Lung (tissue), 11 donors: ENCODE measurements at regions not wholly inside any gene's neighbourhood (a gene's known extent, or its start where the extent isn't known, plus 50 kb on each side); places are given as distances from the start of the nearest gene placed in this dataset.

Experiments
- ATAC-seq: fragments of 200-7000 bp; cut with Tn5 transposase; one replicate; pipeline ENCODE4 v1.9.1; 2020; ENCODE audit warnings: moderate number of reproducible peaks; ENCODE audit not compliant: insufficient read depth, low FRiP score
- DNase-seq, 3 donors: peaks; one replicate each; pipeline ENCODE4 v3.0.0-alpha.2; 2013 to 2017
- H3K27ac ChIP-seq, 2 donors: one replicate each; pipeline ENCODE4 v1.5.1; 2013; ENCODE audit warnings: mild to moderate bottlenecking in 2 of 2, moderate library complexity in 2 of 2, control low read depth in 1 of 2, inconsistent platforms in 1 of 2, low read depth in 1 of 2, low read length in 1 of 2
- H3K27me3 ChIP-seq, 3 donors: one replicate each; pipeline ENCODE4 v1.5.1; 2013; ENCODE audit warnings: low read length in 2 of 3; ENCODE audit not compliant: control insufficient read depth in 3 of 3, insufficient read depth in 3 of 3
- H3K36me3 ChIP-seq, 4 donors: one replicate each; pipeline ENCODE4 v1.5.1; 2013; ENCODE audit warnings: low read length in 4 of 4, mild to moderate bottlenecking in 1 of 4, moderate library complexity in 1 of 4; ENCODE audit not compliant: control insufficient read depth in 4 of 4, insufficient read depth in 4 of 4
- H3K4me1 ChIP-seq, 5 donors: one replicate each; pipeline ENCODE4 v1.5.1; 2013; ENCODE audit warnings: low read length in 5 of 5, mild to moderate bottlenecking in 2 of 5, moderate library complexity in 1 of 5; ENCODE audit not compliant: control insufficient read depth in 5 of 5, insufficient read depth in 5 of 5
- H3K4me3 ChIP-seq: one replicate; pipeline ENCODE4 v1.5.1; 2013; ENCODE audit warnings: mild to moderate bottlenecking, control low read depth, moderate library complexity
- H3K9ac ChIP-seq, 2 donors: one replicate each; pipeline ENCODE4 v1.5.1; 2013; ENCODE audit warnings: low read length in 2 of 2, control low read depth in 1 of 2; ENCODE audit not compliant: insufficient read depth in 1 of 2
- H3K9me3 ChIP-seq, 4 donors: one replicate each; pipeline ENCODE4 v1.5.1; 2013; ENCODE audit warnings: low read length in 3 of 4, mild to moderate bottlenecking in 1 of 4, moderate library complexity in 1 of 4; ENCODE audit not compliant: control insufficient read depth in 4 of 4, insufficient read depth in 3 of 4
- WGBS, 2 donors: extraction: QIAGEN DNeasy Blood & Tissue Kit; methylation state at CpG; one replicate each; pipeline ENCODE4 v1.1.7; 2013; 5-methylcytosine and 5-hydroxymethylcytosine counted together
- TF ChIP-seq, protein P1 (sequence below): IDR thresholded peaks from 2 replicates; pipeline ENCODE4 v1.5.1; 2012; ENCODE audit warnings: mild to moderate bottlenecking; ENCODE audit errors: control extremely low read depth, extremely low read depth
- donor health status: control.
- donor health status: control.
- donor health status: Bipolar disorder and iron deficiency.
- donor health status: healthy.
- donor health status: DM: yes; HTN: yes; CAD: no.

DNA sequence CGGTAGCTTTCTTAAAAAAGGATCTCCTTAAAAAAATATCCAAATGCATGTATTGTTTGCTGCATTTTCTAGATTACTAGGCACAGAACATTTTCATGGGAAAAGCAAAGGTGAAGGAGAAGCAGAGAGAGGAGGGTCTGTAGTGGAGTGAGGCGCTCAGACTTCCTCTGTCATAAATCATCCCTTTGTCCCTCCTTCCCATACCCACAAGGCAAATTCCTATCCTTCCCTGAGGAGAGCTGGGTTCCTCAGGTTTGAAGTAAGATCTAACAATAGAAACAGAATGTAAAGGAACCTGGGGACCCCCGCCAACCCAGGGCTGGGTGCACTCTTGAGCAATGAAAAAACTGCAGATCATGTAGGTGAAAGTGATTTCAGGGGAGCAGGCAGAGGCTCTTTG lies 149.2 kb upstream of the ANKH start:
- H3K4me1 ChIP-seq: peaks cover 0 to 10% (median 4%) of the 10 kb centered on the region in 5 donors
- peaks cover 0 to 2% (median 0%) of the 10 kb centered on the region in 4 donors for H3K9me3 ChIP-seq
- no peak for DNase-seq
- TF ChIP-seq, protein P1, sequence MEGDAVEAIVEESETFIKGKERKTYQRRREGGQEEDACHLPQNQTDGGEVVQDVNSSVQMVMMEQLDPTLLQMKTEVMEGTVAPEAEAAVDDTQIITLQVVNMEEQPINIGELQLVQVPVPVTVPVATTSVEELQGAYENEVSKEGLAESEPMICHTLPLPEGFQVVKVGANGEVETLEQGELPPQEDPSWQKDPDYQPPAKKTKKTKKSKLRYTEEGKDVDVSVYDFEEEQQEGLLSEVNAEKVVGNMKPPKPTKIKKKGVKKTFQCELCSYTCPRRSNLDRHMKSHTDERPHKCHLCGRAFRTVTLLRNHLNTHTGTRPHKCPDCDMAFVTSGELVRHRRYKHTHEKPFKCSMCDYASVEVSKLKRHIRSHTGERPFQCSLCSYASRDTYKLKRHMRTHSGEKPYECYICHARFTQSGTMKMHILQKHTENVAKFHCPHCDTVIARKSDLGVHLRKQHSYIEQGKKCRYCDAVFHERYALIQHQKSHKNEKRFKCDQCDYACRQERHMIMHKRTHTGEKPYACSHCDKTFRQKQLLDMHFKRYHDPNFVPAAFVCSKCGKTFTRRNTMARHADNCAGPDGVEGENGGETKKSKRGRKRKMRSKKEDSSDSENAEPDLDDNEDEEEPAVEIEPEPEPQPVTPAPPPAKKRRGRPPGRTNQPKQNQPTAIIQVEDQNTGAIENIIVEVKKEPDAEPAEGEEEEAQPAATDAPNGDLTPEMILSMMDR: no peak
- H3K9ac ChIP-seq: no peak overlapping the region
- no peak overlapping the region for H3K4me3 ChIP-seq
- WGBS, 2 donors: 91 to 93% methylated on average over 3 of the region's 3 CpGs
- ATAC-seq: no peak
- H3K27me3 ChIP-seq: no peaks in the 10 kb centered on the region
- H3K27ac ChIP-seq: no peak overlapping the region
- no peaks in the 10 kb centered on the region for H3K36me3 ChIP-seq

DNA sequence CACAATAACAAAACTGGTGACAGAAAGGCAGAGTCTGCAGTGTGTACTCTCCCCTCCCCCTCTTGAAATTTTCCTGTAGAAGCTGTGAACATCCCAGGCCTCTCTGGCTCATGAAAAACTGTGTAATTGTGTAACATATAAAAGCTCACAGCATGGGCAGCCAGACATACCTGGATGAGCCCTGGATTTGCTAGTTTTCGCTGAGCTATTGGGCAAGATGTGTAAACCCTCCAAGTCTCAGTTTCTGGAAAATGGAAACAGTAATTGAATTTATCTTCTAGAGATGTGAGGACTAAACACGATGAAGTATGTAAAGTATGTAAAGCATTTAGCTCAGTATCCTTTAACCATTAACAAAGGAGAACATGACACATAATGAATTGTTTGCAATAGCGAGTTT lies 143.2 kb upstream of the ANKH start:
- Histone ChIP-seq H3K27ac (no peak overlapping the region), H3K4me1 (peaks cover 0 to 4% (median 0%) of the 10 kb centered on the region in 5 donors), H3K36me3 (no peaks in the 10 kb centered on the region), H3K4me3 (no peak overlapping the region), H3K9me3 (peaks cover 0 to 2% (median 0%) of the 10 kb centered on the region in 4 donors), H3K9ac (no peak overlapping the region), H3K27me3 (no peaks in the 10 kb centered on the region)
- 48 to 62% methylated on average over 3 of the region's 3 CpGs for WGBS, 2 donors
- ATAC-seq (no peak), DNase-seq (no peak)
- TF ChIP-seq, protein P1: no peak

DNA sequence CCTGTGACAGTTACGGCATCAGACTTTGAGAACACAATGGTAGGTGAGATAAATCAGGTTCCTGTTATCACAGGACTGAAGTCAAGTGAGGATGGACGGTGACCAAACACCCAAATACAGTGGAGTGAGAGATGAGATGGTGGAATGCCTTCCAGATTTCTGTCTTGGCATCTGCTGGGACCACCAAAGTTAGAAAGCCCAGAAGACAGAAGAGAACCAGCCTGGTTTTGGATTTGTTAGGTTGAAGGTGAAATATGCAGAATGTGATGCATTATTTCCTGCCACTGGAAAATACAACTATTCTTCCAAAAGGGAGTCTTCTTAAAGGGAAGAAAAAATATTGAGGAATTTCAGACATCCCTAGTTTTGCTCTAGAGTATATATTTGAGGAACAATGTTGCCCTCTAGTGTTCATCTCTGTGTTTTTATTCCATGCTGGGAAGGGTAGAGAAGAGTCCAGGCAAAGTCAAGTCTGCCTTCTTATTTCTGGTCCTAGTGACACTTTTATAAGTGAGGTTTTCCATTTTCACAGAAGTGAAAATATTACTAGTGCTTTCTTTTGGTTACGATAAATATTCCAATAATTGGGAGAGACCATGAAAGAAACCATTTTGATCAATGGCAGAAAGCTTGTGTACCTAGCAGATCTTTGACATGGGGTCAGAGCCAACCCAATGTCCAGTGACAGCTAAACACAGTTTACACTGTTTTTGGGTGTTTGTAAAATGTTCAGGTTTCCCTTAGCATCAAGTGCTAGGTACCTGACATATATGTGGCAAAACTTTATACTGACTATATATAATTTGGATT lies 142.3 kb upstream of the ANKH start:
- H3K27ac ChIP-seq: no peak overlapping the region
- ATAC-seq (no peak), DNase-seq (peak in 2 of 3 donors; percentile 82)
- H3K9me3 ChIP-seq: peaks cover 0 to 2% (median 0%) of the 10 kb centered on the region in 4 donors
- TF ChIP-seq, protein P1: peak; percentile 34
- H3K27me3 ChIP-seq: no peaks in the 10 kb centered on the region
- H3K4me1 ChIP-seq: peaks cover 0 to 4% (median 0%) of the 10 kb centered on the region in 5 donors
- 46 to 53% methylated on average over 3 of the region's 3 CpGs for WGBS, 2 donors
- no peak overlapping the region for H3K9ac ChIP-seq
- no peaks in the 10 kb centered on the region for H3K36me3 ChIP-seq
- H3K4me3 ChIP-seq: no peak overlapping the region

DNA sequence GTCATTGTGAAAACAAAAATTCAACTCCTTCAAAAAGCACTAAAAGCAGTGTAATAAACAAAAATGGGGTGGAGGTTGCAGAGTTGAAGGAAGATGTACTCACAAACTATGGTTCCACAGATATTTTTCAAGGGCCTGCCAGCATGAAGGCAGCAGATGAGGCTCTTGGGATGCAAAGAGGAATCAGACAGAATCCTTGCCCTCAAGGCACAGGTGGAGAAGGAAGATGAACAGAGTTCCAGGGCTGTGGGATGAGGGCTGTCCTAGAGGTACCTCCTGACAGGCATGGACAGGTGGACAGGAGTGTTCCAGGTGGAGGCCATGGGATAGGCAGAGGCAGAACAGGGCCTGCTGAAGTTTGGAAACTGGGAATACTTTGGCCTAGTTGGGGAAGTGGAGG lies 140.5 kb upstream of the ANKH start:
- no peak overlapping the region for H3K4me3 ChIP-seq
- TF ChIP-seq, protein P1: no peak
- ATAC-seq (no peak), DNase-seq (no peak)
- no peaks in the 10 kb centered on the region for H3K36me3 ChIP-seq
- no peak overlapping the region for H3K9ac ChIP-seq
- no peak overlapping the region for H3K27ac ChIP-seq
- peaks cover 0 to 2% (median 0%) of the 10 kb centered on the region in 4 donors for H3K9me3 ChIP-seq
- H3K27me3 ChIP-seq: no peaks in the 10 kb centered on the region
- H3K4me1 ChIP-seq: peaks cover 0 to 6% (median 2%) of the 10 kb centered on the region in 5 donors
